Transverse colon (tissue), 4 donors: ENCODE measurements at regions not wholly inside any gene's neighbourhood (a gene's known extent, or its start where the extent isn't known, plus 50 kb on each side); places are given as distances from the start of the nearest gene placed in this dataset.

Source experiments
- DNase-seq: peaks from one replicate; pipeline ENCODE4 v3.0.0-alpha.2; 2019
- H3K27ac ChIP-seq, 4 donors: fragments of 200-600 bp; sonication (generic); 2 replicates each; pipeline ENCODE4 v1.5.1; 2016 to 2018; ENCODE audit warnings: inconsistent platforms in 4 of 4
- H3K27me3 ChIP-seq: fragments of 200-600 bp; sonication (generic); 2 replicates; pipeline ENCODE4 v1.5.1; 2017; ENCODE audit warnings: inconsistent platforms
- H3K36me3 ChIP-seq, 4 donors: fragments of 200-600 bp; sonication (generic); 2 replicates each; pipeline ENCODE4 v1.5.1; 2017 to 2019; ENCODE audit warnings: inconsistent platforms in 4 of 4
- H3K4me1 ChIP-seq, 4 donors: fragments of 200-600 bp; sonication (generic); 2 replicates each; pipeline ENCODE4 v1.5.1; 2017 to 2020; ENCODE audit warnings: inconsistent platforms in 4 of 4
- H3K4me3 ChIP-seq, 4 donors: fragments of 200-600 bp; sonication (generic); 1 replicate in 1 of 4; 2 replicates in 3 of 4; pipeline versions ENCODE4 v1.5.1 to v1.6.1; 2017 to 2019; ENCODE audit warnings: inconsistent platforms in 4 of 4
- H3K9me3 ChIP-seq, 2 donors: fragments of 200-600 bp; sonication (generic); 2 replicates each; pipeline ENCODE4 v1.5.1; 2017 to 2019; ENCODE audit warnings: inconsistent platforms in 2 of 2
- EP300 ChIP-seq: sonication (generic); formaldehyde crosslinking; IDR thresholded peaks from one replicate; pipeline ENCODE4 v1.6.1; 2017; ENCODE audit warnings: antibody characterized with exemption, low read depth
- POLR2A ChIP-seq: fragments of 450-650 bp; IDR thresholded peaks from one replicate; pipeline ENCODE4 v1.6.1; 2016; ENCODE audit warnings: antibody characterized with exemption, mild to moderate bottlenecking, moderate library complexity
- POLR2AphosphoS5 ChIP-seq, 3 donors: sonication (generic); formaldehyde crosslinking; IDR thresholded peaks; one replicate each; pipeline ENCODE4 v1.6.1; 2016; ENCODE audit warnings: antibody characterized with exemption in 3 of 3
- WGBS, 2 donors: methylation state at CpG; one replicate each; pipeline ENCODE4 v1.1.5; 2018; ENCODE audit warnings: low coverage in 1 of 2; 5-methylcytosine and 5-hydroxymethylcytosine counted together
- in situ Hi-C, 4 donors: fragments of 200-750 bp; cut with MboI; loops; one replicate each; pipeline versions ENCODE4 v1.15.0 to v1.15.1; 2017; ENCODE audit warnings: low sequenced_read_pairs in 3 of 4, low pct_ligation_motif_present in 1 of 4, low pct_unique_long_range_greater_than_20kb in 1 of 4
- intact Hi-C: fragments of 100-400 bp; cut with DNase I; formaldehyde crosslinking; loops from one replicate; pipeline ENCODE4 v1.15.1; 2023; ENCODE audit warnings: low total_unique reads
- TF ChIP-seq, protein P1 (sequence below), 5 experiments: fragments of 200-600 bp in 3 of 5; fragments of 450-650 bp in 2 of 5; sonication (generic) in 3 of 5; IDR thresholded peaks; 1 replicate in 2 of 5; 2 replicates in 3 of 5; pipeline ENCODE4 v1.5.1; 2016 to 2017; ENCODE audit warnings: antibody characterized with exemption in 5 of 5, inconsistent platforms in 3 of 5, mild to moderate bottlenecking in 2 of 5, moderate library complexity in 1 of 5

DNA sequence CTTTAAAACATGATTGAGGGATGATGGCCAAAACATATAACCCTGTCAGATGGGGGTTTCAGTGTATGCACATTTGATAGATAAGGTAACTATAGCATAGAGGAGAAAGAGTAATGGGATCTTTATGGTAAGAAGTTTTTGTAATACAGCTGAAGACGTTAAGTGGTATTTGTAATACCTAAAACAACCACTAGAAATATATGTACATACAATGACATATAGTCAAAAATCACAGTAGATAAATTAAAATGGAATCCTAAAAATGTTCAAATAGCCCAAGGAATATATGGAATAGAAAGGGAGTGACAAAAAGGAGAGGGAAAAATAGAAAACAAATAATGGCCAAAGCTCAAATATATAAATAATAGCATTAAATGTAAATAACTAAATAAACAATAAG, 371.3 kb upstream of the FSTL5 start:
- TF ChIP-seq, protein P1, sequence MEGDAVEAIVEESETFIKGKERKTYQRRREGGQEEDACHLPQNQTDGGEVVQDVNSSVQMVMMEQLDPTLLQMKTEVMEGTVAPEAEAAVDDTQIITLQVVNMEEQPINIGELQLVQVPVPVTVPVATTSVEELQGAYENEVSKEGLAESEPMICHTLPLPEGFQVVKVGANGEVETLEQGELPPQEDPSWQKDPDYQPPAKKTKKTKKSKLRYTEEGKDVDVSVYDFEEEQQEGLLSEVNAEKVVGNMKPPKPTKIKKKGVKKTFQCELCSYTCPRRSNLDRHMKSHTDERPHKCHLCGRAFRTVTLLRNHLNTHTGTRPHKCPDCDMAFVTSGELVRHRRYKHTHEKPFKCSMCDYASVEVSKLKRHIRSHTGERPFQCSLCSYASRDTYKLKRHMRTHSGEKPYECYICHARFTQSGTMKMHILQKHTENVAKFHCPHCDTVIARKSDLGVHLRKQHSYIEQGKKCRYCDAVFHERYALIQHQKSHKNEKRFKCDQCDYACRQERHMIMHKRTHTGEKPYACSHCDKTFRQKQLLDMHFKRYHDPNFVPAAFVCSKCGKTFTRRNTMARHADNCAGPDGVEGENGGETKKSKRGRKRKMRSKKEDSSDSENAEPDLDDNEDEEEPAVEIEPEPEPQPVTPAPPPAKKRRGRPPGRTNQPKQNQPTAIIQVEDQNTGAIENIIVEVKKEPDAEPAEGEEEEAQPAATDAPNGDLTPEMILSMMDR (IDR thresholded peaks at IDR 0.05): no peak
- TF ChIP-seq POLR2AphosphoS5 (IDR thresholded peaks at IDR 0.05) (no peak), EP300 (no peak), POLR2A (no peak)
- Histone ChIP-seq H3K4me1 (no peaks in the 10 kb centered on the region), H3K9me3 (no peaks in the 10 kb centered on the region), H3K4me3 (no peak overlapping the region), H3K27ac (no peak overlapping the region), H3K27me3 (no peaks in the 10 kb centered on the region), H3K36me3 (no peaks in the 10 kb centered on the region)
- intact Hi-C loops: no loop called here
- 53 to 57% methylated on average over 1 of the region's 1 CpG for WGBS, 2 donors
- in situ Hi-C loops: no loop called here
- no peak for DNase-seq

DNA sequence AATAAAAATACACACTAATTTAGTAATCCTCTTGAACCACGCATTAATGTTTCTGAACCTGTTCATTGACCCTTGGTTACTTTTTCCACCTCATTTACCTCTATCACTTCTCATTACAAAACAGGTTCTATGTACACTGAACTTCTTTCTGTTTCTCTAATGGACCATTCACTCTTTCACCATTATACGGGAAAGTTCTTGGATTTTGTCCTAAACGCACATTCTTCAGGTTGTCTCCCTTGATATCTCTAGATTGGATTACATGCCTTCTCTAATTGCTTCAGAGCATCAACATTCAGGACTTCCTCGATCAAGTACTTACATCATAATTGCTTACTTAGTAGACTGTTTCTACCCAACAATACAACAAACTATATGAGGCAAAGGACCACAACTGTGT, 359.4 kb upstream of the FSTL5 start:
- intact Hi-C loops: no loop called here
- H3K27ac ChIP-seq: no peak overlapping the region
- H3K4me3 ChIP-seq: no peak overlapping the region
- TF ChIP-seq POLR2AphosphoS5 (IDR thresholded peaks at IDR 0.05) (no peak), POLR2A (no peak), EP300 (no peak)
- TF ChIP-seq, protein P1 (IDR thresholded peaks at IDR 0.05): no peak
- H3K27me3 ChIP-seq: no peaks in the 10 kb centered on the region
- DNase-seq: no peak
- H3K36me3 ChIP-seq: no peaks in the 10 kb centered on the region
- WGBS, 2 donors: 83 to 87% methylated on average over 4 of the region's 4 CpGs
- no peaks in the 10 kb centered on the region for H3K9me3 ChIP-seq
- no peaks in the 10 kb centered on the region for H3K4me1 ChIP-seq
- in situ Hi-C loops: loop anchor here in 1 of 4 donors (25.0 kb wide), 2 partner anchors 514 to 814 kb away; partner anchors contain the start of genes NPY1R and NPY5R

DNA sequence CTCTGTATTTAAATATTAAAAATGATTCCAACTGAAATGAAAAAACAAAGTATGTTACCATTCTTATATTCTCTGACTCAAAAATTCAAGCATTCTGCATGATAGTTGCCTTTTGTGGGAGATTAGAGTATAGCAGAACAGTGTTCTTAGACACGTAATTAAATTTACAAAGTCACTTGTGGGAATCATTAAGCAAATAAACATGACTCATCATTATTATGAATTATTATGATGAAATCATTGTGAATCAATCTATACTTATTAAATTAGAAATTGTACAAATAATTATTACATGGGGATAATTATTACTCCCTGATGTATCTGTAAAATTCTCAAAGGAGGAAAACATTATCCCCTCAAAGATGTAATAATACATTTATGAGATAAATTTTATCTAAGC, 358.9 kb upstream of the FSTL5 start:
- no peak for TF ChIP-seq EP300
- TF ChIP-seq, protein P1 (IDR thresholded peaks at IDR 0.05): no peak
- TF ChIP-seq POLR2AphosphoS5 (IDR thresholded peaks at IDR 0.05): no peak
- TF ChIP-seq POLR2A: no peak
- intact Hi-C loops (no loop called here), in situ Hi-C loops (loop anchor here in 1 of 4 donors (25.0 kb wide), 2 partner anchors 515 to 815 kb away; partner anchors contain the start of genes NPY1R and NPY5R)
- Histone ChIP-seq H3K36me3 (no peaks in the 10 kb centered on the region), H3K4me3 (no peak overlapping the region), H3K4me1 (no peaks in the 10 kb centered on the region), H3K9me3 (no peaks in the 10 kb centered on the region), H3K27ac (no peak overlapping the region), H3K27me3 (no peaks in the 10 kb centered on the region)
- 64 to 81% methylated on average over 1 of the region's 1 CpG for WGBS, 2 donors
- no peak for DNase-seq

DNA sequence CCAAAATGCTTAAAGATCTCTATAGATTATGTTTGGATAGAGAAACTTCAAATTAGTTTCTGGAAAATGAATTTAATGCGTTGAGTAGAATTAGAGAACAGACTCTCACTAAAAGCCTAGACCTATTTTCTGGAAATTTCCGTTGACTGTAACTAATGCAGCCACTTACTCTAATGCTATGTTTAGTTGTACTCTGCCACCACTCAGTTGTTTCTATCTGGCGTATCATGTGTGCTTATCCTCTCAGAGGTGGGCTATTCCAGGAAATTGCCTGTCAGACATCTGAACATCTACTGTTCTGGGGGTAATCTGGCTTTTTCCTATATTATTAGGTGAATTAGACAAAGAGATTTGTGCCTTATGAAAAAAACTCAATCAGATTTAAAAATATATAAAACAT, 347.1 kb upstream of the FSTL5 start:
- intact Hi-C loops (no loop called here), in situ Hi-C loops (loop anchor here in 1 of 4 donors (25.0 kb wide), 2 partner anchors 526 to 826 kb away; partner anchors contain the start of genes NPY1R and NPY5R)
- 83 to 85% methylated on average over 3 of the region's 3 CpGs for WGBS, 2 donors

More for the DNA sequence above, 347.1 kb upstream of the FSTL5 start:
- no peaks in the 10 kb centered on the region for H3K36me3 ChIP-seq
- H3K4me3 ChIP-seq: no peak overlapping the region
- H3K27ac ChIP-seq: no peak overlapping the region
- no peaks in the 10 kb centered on the region for H3K27me3 ChIP-seq
- TF ChIP-seq POLR2A (no peak), EP300 (no peak), POLR2AphosphoS5 (IDR thresholded peaks at IDR 0.05) (no peak)
- TF ChIP-seq, protein P1 (IDR thresholded peaks at IDR 0.05): no peak
- DNase-seq: no peak
- no peaks in the 10 kb centered on the region for H3K4me1 ChIP-seq
- no peaks in the 10 kb centered on the region for H3K9me3 ChIP-seq
